ENCODE measurements at regions not wholly inside any gene's neighbourhood (a gene's known extent, or its start where the extent isn't known, plus 50 kb on each side); places are given as distances from the start of the nearest gene placed in this dataset.

GRCh38 chr9:118318770-118319431 lies 614.7 kb downstream of the TLR4 start (continued):
- no peak for TF ChIP-seq ZNF687 (IDR thresholded peaks at IDR 0.05)
- no peak for TF ChIP-seq CUX1 (IDR thresholded peaks at IDR 0.05; ENCODE audit: insufficient replicate concordance, low read depth, low read length)
- TF ChIP-seq CEBPB (IDR thresholded peaks at IDR 0.05; ENCODE audit: borderline replicate concordance in 1 of 2, low read depth in 2 of 2, low read length in 2 of 2) = no peak
- no peak for TF ChIP-seq ASH2L (IDR thresholded peaks at IDR 0.05; ENCODE audit: borderline replicate concordance, low read depth)
- no peak for TF ChIP-seq YY1 (IDR thresholded peaks at IDR 0.05; ENCODE audit: low read depth, low read length)
- TF ChIP-seq TBL1XR1 (IDR thresholded peaks at IDR 0.05; ENCODE audit: low read depth, low read length) = no peak
- no peak for TF ChIP-seq POU2F2 (IDR thresholded peaks at IDR 0.05; ENCODE audit: borderline replicate concordance, low read depth, low read length)
- no peak for TF ChIP-seq KAT2A (conservative IDR thresholded peaks at IDR 0.05; ENCODE audit: control insufficient read depth, low read depth, low read length)
- TF ChIP-seq CHD4 (IDR thresholded peaks at IDR 0.05) = no peak
- no peak for TF ChIP-seq USF2 (IDR thresholded peaks at IDR 0.05; ENCODE audit: borderline replicate concordance, low read depth, low read length)

Measured in GM12878 (cell line).